T-cell (primary cell): ENCODE measurements at regions not wholly inside any gene's neighbourhood (a gene's known extent, or its start where the extent isn't known, plus 50 kb on each side); places are given as distances from the start of the nearest gene placed in this dataset.
A peak's percentile ranks its signal among the peaks of the same experiment; 100 is the strongest.
"Not testable (repeated sequence)": the region's sequence is repeated elsewhere in the genome, so short reads cannot be mapped to it uniquely, and the experiment has no call there.

ENCODE experiments used
- ATAC-seq, 4 experiments: fragments of 200-7000 bp in 3 of 4; fragments of 150-1000 bp in 1 of 4; cut with Tn5 transposase; replicated peaks in 1 of 4; 1 replicate in 3 of 4; 2 replicates in 1 of 4; pipeline ENCODE4 v1.10.0; 2021; ENCODE audit warnings: moderate library complexity in 3 of 4, mild to moderate bottlenecking in 2 of 4, moderate number of reproducible peaks in 1 of 4
- CTCF ChIA-PET, 2 donors: fragments of 300-600 bp; sonication (Branson Sonifier 250); formaldehyde crosslinking; loops; one replicate each; lab custom pipeline; 2022; ENCODE audit warnings: antibody characterized with exemption in 2 of 2; lab: Charles Lee
- POLR2A ChIA-PET, 2 donors: fragments of 300-600 bp; sonication (Branson Sonifier 250); formaldehyde crosslinking; loops; one replicate each; lab custom pipeline; 2022; ENCODE audit warnings: antibody characterized with exemption in 2 of 2; lab: Charles Lee
- DNase-seq, 35 experiments: peaks; one replicate each; pipeline versions ENCODE4 v3.0.0 to v3.0.0-alpha.2; 2013 to 2023
- H3K27ac ChIP-seq: one replicate; pipeline ENCODE4 v1.5.1; 2013; ENCODE audit warnings: low read length
- H3K27me3 ChIP-seq, 2 experiments: replicated peaks in 1 of 2; 1 replicate in 1 of 2; 2 replicates in 1 of 2; pipeline versions ENCODE4 v1.6.1 to v1.7.0; 2013; ENCODE audit warnings: low read length in 1 of 2, mixed read lengths in 1 of 2; ENCODE audit not compliant: control insufficient read depth in 2 of 2, insufficient read depth in 2 of 2; ENCODE audit errors: extremely low read depth in 1 of 2
- H3K36me3 ChIP-seq, 2 donors: 1 replicate in 1 of 2; 2 replicates in 1 of 2; pipeline versions ENCODE4 v1.6.1 to v1.7.0; 2013; ENCODE audit warnings: low read length in 1 of 2; ENCODE audit not compliant: control insufficient read depth in 2 of 2, insufficient read depth in 1 of 2; ENCODE audit errors: extremely low read depth in 1 of 2
- H3K4me1 ChIP-seq, 2 experiments: 1 replicate in 1 of 2; 2 replicates in 1 of 2; pipeline versions ENCODE4 v1.6.1 to v1.7.0; 2013; ENCODE audit warnings: low read length in 2 of 2, mixed read lengths in 1 of 2; ENCODE audit not compliant: insufficient read depth in 2 of 2, control insufficient read depth in 1 of 2; ENCODE audit errors: extremely low read depth in 1 of 2
- H3K4me3 ChIP-seq, 2 donors: 1 replicate in 1 of 2; 2 replicates in 1 of 2; pipeline versions ENCODE4 v1.5.1 to v1.7.0; 2013; ENCODE audit warnings: mild to moderate bottlenecking in 2 of 2, low read length in 1 of 2, moderate library complexity in 1 of 2; ENCODE audit not compliant: control insufficient read depth in 1 of 2; ENCODE audit errors: extremely low read depth in 1 of 2
- H3K9me3 ChIP-seq: 2 replicates; pipeline ENCODE4 v1.7.0; 2013
- H3K27ac Mint-ChIP-seq, 2 donors: one replicate each; pipeline ENCODE4 v1.8.0; 2020 to 2021; ENCODE audit warnings: mild to moderate bottlenecking in 2 of 2, mixed read lengths in 2 of 2
- H3K27me3 Mint-ChIP-seq, 2 donors: one replicate each; pipeline ENCODE4 v1.8.0; 2021 to 2022; ENCODE audit warnings: mixed read lengths in 2 of 2
- H3K36me3 Mint-ChIP-seq: one replicate; pipeline ENCODE4 v1.8.0; 2021; ENCODE audit warnings: mixed read lengths
- H3K4me1 Mint-ChIP-seq, 3 donors: one replicate each; pipeline ENCODE4 v1.8.0; 2020 to 2022; ENCODE audit warnings: mixed read lengths in 3 of 3, mild to moderate bottlenecking in 1 of 3
- H3K4me3 Mint-ChIP-seq, 3 donors: one replicate each; pipeline ENCODE4 v1.8.0; 2020 to 2022; ENCODE audit warnings: mild to moderate bottlenecking in 3 of 3, mixed read lengths in 3 of 3, moderate library complexity in 3 of 3
- H3K9me3 Mint-ChIP-seq, 3 donors: one replicate each; pipeline ENCODE4 v1.8.0; 2020 to 2022; ENCODE audit warnings: mixed read lengths in 3 of 3
- WGBS: methylation state at CpG from one replicate; pipeline ENCODE4 v1.1.5; 2013; ENCODE audit warnings: missing lambda C conversion rate; ENCODE audit not compliant: insufficient coverage; 5-methylcytosine and 5-hydroxymethylcytosine counted together

DNA sequence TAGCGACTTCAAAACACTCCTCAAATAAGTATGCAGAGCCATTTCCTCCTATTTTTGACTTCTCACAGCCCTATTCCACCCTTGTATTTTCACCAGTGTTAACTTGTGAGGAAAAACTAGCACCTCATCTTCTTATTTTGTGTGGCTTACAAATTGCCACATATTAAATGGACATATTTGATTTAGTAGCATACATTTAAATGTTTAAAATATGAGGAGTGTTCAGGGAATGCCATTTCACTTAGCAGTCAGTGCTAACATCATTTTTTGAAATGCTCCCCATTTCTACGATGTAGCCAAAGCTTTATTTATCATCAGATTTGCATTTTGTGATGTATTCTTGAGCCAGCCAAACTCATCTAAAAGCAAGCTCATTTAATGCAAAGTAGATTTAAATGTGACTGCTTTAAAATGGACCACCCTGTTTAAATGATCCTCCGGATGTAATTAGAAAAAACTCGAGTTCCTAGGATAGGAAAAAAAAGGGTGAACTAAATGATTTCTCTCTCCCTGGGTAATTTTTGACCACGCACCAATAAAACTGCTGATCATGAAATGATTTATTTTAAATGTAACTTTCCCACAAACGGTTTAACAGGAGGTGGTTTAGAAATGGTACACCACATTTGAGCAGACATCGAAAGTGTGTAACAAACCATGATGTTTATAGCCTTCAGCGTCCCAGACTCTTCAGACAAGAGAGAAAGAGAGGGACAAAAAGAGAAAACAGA lies 172.6 kb downstream of the CD83 start:
- H3K27me3 ChIP-seq: peaks cover 0 to 3% of the 10 kb centered on the region in 2 experiments
- DNase-seq (no peak), ATAC-seq (no peak)
- Mint-ChIP-seq H3K27me3 (no peaks in the 10 kb centered on the region), H3K36me3 (no peaks in the 10 kb centered on the region), H3K27ac (peak overlapping the region in 1 of 2 donors; percentile 19), H3K4me3 (peak overlapping the region in 1 of 3 donors; percentile 10), H3K9me3 (no peaks in the 10 kb centered on the region), H3K4me1 (peaks cover 10 to 15% (median 14%) of the 10 kb centered on the region in 3 donors)
- no peak overlapping the region for H3K27ac ChIP-seq
- POLR2A ChIA-PET: no interaction called here
- no peaks in the 10 kb centered on the region for H3K36me3 ChIP-seq
- H3K4me1 ChIP-seq: peaks cover 0 to 4% of the 10 kb centered on the region in 2 experiments
- CTCF ChIA-PET: no interaction called here
- no CpG with 5 or more reads among the region's 8 CpGs for WGBS
- H3K9me3 ChIP-seq: no peaks in the 10 kb centered on the region
- H3K4me3 ChIP-seq: no peak overlapping the region

DNA sequence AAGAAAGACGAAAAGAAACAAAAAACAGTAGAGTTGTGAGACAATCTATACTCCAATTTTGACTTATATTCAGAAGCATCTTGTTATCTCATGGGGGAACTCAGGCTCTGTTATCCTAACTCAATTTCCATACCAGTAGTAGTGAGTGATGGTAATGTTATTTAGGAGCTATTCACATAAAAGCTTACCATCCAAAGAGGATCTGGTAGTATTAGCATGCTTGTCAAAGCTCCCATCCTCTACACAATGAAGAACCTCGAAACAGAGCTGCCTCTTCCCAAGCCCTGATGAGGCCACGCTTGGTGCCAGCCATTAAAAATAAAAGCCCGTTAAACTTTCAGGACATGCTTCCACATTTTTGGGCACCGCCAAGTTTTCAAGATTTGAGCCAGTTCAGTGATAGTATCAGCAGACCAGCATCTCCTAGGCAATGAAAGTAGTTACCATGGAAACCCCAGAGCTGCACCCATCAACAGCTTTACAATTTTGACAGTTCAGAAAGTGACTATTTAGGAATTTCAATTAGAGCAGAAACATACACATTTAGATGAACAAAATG lies 173.3 kb downstream of the CD83 start:
- H3K27me3 Mint-ChIP-seq: no peaks in the 10 kb centered on the region
- H3K27ac ChIP-seq: no peak overlapping the region
- ChIA-PET POLR2A (no interaction called here), CTCF (interaction anchor here in 1 of 2 donors (0.5 kb wide), 1 partner anchor 1182 kb away, joined by 3 read pairs; no protein-coding TSS in a partner anchor)
- H3K4me3 ChIP-seq: no peak overlapping the region
- peaks cover 0 to 4% of the 10 kb centered on the region in 2 experiments for H3K4me1 ChIP-seq
- peaks cover 10 to 15% (median 14%) of the 10 kb centered on the region in 3 donors for H3K4me1 Mint-ChIP-seq
- H3K9me3 ChIP-seq: no peaks in the 10 kb centered on the region
- H3K27me3 ChIP-seq: peaks cover 0 to 3% of the 10 kb centered on the region in 2 experiments
- H3K36me3 ChIP-seq: no peaks in the 10 kb centered on the region
- ATAC-seq (no peak), DNase-seq (no peak)
- H3K27ac Mint-ChIP-seq: peak overlapping the region in 1 of 2 donors; percentile 19
- 84% methylated on average over 4 of the region's 5 CpGs for WGBS
- peak overlapping the region in 1 of 3 donors; percentile 10 for H3K4me3 Mint-ChIP-seq
- no peaks in the 10 kb centered on the region for H3K36me3 Mint-ChIP-seq
- H3K9me3 Mint-ChIP-seq: no peaks in the 10 kb centered on the region

DNA sequence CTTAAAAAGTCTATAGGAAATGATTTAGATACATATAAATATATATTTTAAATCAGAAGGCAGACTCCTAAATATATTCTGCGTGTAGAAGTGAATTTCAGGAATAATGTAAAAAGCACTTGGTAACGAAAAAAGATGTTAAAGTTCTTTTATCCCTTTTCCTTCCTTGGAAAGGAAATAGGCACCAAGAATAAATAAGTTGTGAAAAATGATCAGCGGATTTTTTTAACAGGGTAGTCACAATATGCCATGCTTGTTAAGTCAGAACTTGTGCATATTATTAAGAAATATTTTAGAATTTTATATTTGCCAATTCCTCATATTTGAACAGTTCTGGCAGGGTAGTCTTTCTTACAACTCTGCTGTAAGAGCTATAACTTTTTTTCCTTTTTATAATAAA lies 173.8 kb downstream of the CD83 start:
- Mint-ChIP-seq H3K36me3 (no peaks in the 10 kb centered on the region), H3K27me3 (no peaks in the 10 kb centered on the region), H3K4me3 (no peak overlapping the region), H3K27ac (no peak overlapping the region), H3K4me1 (peaks cover 10 to 15% (median 14%) of the 10 kb centered on the region in 3 donors), H3K9me3 (no peaks in the 10 kb centered on the region)
- DNase-seq (no peak), ATAC-seq (no peak)
- Histone ChIP-seq H3K27ac (no peak overlapping the region), H3K4me3 (no peak overlapping the region), H3K4me1 (peaks cover 0 to 4% of the 10 kb centered on the region in 2 experiments), H3K36me3 (no peaks in the 10 kb centered on the region), H3K9me3 (no peaks in the 10 kb centered on the region), H3K27me3 (peaks cover 0 to 3% of the 10 kb centered on the region in 2 experiments)
- ChIA-PET CTCF (interaction anchor here in 1 of 2 donors (0.5 kb wide), 1 partner anchor 1182 kb away, joined by 3 read pairs; no protein-coding TSS in a partner anchor), POLR2A (interaction anchor here in 1 of 2 donors (0.6 kb wide), 1 partner anchor 148 kb away, joined by 3 read pairs; no protein-coding TSS in a partner anchor)
- no CpG with 5 or more reads among the region's 3 CpGs for whole genome bisulfite sequencing

DNA sequence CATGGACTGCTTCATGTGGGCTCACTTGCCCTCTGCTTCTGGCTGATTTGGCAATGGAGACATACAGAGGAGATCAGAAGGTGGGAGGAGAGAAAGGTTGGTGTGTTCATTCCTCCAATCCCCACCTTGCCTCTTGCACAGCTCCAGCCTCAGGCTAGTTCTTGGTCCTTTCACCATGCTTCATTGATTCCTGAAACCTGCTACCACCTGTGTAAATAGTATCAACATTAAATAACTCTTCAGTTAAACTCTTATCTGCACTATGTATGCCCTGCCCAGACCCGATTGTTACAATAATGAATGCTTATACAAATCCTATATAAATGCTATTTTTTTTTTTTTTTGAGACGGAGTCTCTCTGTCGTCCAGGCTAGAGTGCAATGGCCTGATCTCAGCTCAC lies 174.5 kb downstream of the CD83 start:
- POLR2A ChIA-PET: interaction anchor here in 1 of 2 donors (0.6 kb wide), 1 partner anchor 147 kb away, joined by 3 read pairs; no protein-coding TSS in a partner anchor
- Histone ChIP-seq H3K4me3 (no peak overlapping the region), H3K27me3 (peaks cover 0 to 3% of the 10 kb centered on the region in 2 experiments), H3K36me3 (no peaks in the 10 kb centered on the region), H3K9me3 (no peaks in the 10 kb centered on the region), H3K4me1 (peaks cover 0 to 4% of the 10 kb centered on the region in 2 experiments), H3K27ac (no peak overlapping the region)
- H3K27me3 Mint-ChIP-seq: no peaks in the 10 kb centered on the region
- peaks cover 10 to 15% (median 14%) of the 10 kb centered on the region in 3 donors for H3K4me1 Mint-ChIP-seq
- no peak for ATAC-seq
- H3K4me3 Mint-ChIP-seq: no peak overlapping the region
- no CpG with 5 or more reads among the region's 3 CpGs for WGBS
- H3K9me3 Mint-ChIP-seq: no peaks in the 10 kb centered on the region
- CTCF ChIA-PET: no interaction called here
- no peak overlapping the region for H3K27ac Mint-ChIP-seq
- DNase-seq: no peak
- no peaks in the 10 kb centered on the region for H3K36me3 Mint-ChIP-seq

DNA sequence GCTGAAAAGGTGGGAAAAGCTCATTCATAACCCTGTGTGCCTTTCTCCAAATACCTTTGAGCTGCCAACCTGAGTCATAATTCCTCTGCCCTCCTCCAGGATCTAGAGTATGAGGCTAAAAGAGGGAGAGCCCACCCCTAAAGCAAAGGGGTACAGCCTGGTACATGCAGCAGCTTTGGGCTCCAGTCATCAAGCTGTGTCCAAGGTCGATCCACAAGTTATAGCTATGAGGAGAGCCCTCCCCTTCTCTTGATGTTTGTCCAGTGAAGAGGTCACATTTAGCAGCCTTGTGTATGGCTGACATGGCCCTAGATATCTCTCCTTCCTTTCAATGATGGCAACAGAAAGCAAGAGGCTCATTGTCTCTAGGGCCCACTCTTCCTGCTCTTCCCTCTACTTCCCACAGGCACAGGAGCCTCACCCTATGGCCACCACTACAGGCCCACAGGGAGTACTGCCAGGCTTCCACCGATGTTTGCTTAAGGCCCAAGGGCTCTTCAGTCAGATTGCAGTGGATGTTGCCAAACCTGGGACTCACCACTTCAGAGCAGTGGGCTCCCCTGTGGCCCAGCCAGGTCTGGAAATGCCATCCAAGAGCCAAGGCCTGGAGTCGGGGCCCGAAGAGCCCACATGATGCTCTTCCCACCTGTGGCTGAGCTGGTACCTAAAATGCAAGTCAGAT lies 176.8 kb downstream of the CD83 start:
- POLR2A ChIA-PET: no interaction called here
- CTCF ChIA-PET: interaction anchor here in 1 of 2 donors (0.7 kb wide), 1 partner anchor 195 kb away, joined by 3 read pairs; no protein-coding TSS in a partner anchor
- DNase-seq (no peak), ATAC-seq (no peak)
- Mint-ChIP-seq H3K27me3 (no peaks in the 10 kb centered on the region), H3K4me1 (peaks cover 10 to 15% (median 14%) of the 10 kb centered on the region in 3 donors), H3K4me3 (no peak overlapping the region), H3K27ac (no peak overlapping the region), H3K36me3 (no peaks in the 10 kb centered on the region), H3K9me3 (no peaks in the 10 kb centered on the region)
- H3K27me3 ChIP-seq: peaks cover 0 to 3% of the 10 kb centered on the region in 2 experiments
- H3K27ac ChIP-seq: no peak overlapping the region
- H3K4me3 ChIP-seq: no peak overlapping the region
- WGBS: 88% methylated on average over 4 of the region's 4 CpGs
- H3K4me1 ChIP-seq: peaks cover 0 to 4% of the 10 kb centered on the region in 2 experiments
- no peaks in the 10 kb centered on the region for H3K9me3 ChIP-seq
- no peaks in the 10 kb centered on the region for H3K36me3 ChIP-seq

DNA sequence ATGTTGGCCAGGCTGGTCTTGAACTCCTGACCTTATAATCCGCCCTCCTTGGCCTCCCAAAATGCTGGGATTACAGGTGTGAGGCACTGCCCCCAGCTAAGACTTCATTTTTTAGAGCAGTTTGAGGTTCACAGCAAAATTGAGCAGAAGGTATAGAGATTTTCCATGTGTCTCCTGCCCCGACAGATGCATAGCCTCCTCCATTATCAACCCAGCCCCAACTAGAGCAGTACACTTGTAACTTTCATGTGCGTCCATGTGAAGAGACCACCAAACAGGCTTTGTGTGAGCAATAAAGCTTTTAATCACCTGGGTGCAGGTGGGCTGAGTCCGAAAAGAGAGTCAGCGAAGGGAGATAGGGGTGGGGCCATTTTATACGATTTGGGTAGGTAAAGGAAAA lies 179.1 kb downstream of the CD83 start:
- 92% methylated on average over 4 of the region's 6 CpGs for WGBS
- DNase-seq, H3K27me3 ChIP-seq, H3K9me3 Mint-ChIP-seq, ATAC-seq, H3K27me3 Mint-ChIP-seq, H3K4me3 ChIP-seq, H3K4me1 ChIP-seq, H3K9me3 ChIP-seq, H3K4me1 Mint-ChIP-seq, H3K27ac ChIP-seq, CTCF ChIA-PET, H3K27ac Mint-ChIP-seq, H3K36me3 Mint-ChIP-seq, H3K36me3 ChIP-seq, H3K4me3 Mint-ChIP-seq: not testable (repeated sequence)
- POLR2A ChIA-PET: interaction anchor here in 1 of 2 donors (0.7 kb wide), 1 partner anchor 360 kb away, joined by 3 read pairs; no protein-coding TSS in a partner anchor
